ENCODE measurements at regions not wholly inside any gene's neighbourhood (a gene's known extent, or its start where the extent isn't known, plus 50 kb on each side); places are given as distances from the start of the nearest gene placed in this dataset.

- Histone ChIP-seq H3K27ac (no peak overlapping the region), H3K36me3 (no peaks in the 10 kb centered on the region), H3K4me1 (no peaks in the 10 kb centered on the region), H3K4me3 (no peak overlapping the region), H3K27me3 (no peaks in the 10 kb centered on the region), H3K9me3 (no peaks in the 10 kb centered on the region)
- no peak for TF ChIP-seq CTCF (IDR thresholded peaks at IDR 0.05)
- intact Hi-C loops (cut with DNase I), result no loop called here
- DNase-seq, result no peak
- ATAC-seq, result no peak
Observed at GRCh38 chr20:7275645-7276237, 508.3 kb downstream of the BMP2 start.

GRCh38 chr20:7285918-7286556 lies 518.6 kb downstream of the BMP2 start:
- TF ChIP-seq CTCF (IDR thresholded peaks at IDR 0.05), result peak; percentile 74 to 77
- ATAC-seq (peak; percentile 98), DNase-seq (peak in 3 of 4 donors; percentile 59 to 91 (median 82))
- H3K4me1 ChIP-seq, result no peaks in the 10 kb centered on the region
- H3K9me3 ChIP-seq, result no peaks in the 10 kb centered on the region
- no peaks in the 10 kb centered on the region for H3K36me3 ChIP-seq
- intact Hi-C loops (cut with DNase I), result no loop called here
- no peak overlapping the region for H3K27ac ChIP-seq
- H3K27me3 ChIP-seq, result peaks cover 0 to 4% of the 10 kb centered on the region in 2 donors
- no peak overlapping the region for H3K4me3 ChIP-seq

GRCh38 chr20:7291323-7291943 lies 523.9 kb downstream of the BMP2 start:
- DNase-seq (no peak), ATAC-seq (no peak)
- no peaks in the 10 kb centered on the region for H3K36me3 ChIP-seq
- H3K4me3 ChIP-seq, result no peak overlapping the region
- TF ChIP-seq CTCF (IDR thresholded peaks at IDR 0.05), result no peak
- no peaks in the 10 kb centered on the region for H3K4me1 ChIP-seq
- no peaks in the 10 kb centered on the region for H3K27me3 ChIP-seq
- no peaks in the 10 kb centered on the region for H3K9me3 ChIP-seq
- no peak overlapping the region for H3K27ac ChIP-seq
- intact Hi-C loops (cut with DNase I), result no loop called here

GRCh38 chr20:7291946-7292345 lies 524.5 kb downstream of the BMP2 start:
- ATAC-seq (no peak), DNase-seq (no peak)
- no peaks in the 10 kb centered on the region for H3K9me3 ChIP-seq
- H3K4me1 ChIP-seq, result no peaks in the 10 kb centered on the region
- intact Hi-C loops (cut with DNase I), result no loop called here
- no peak overlapping the region for H3K4me3 ChIP-seq
- no peak overlapping the region for H3K27ac ChIP-seq
- no peaks in the 10 kb centered on the region for H3K27me3 ChIP-seq
- no peak for TF ChIP-seq CTCF (IDR thresholded peaks at IDR 0.05)
- H3K36me3 ChIP-seq, result no peaks in the 10 kb centered on the region

- Histone ChIP-seq H3K4me1 (no peaks in the 10 kb centered on the region), H3K4me3 (no peak overlapping the region), H3K27ac (no peak overlapping the region), H3K27me3 (no peaks in the 10 kb centered on the region), H3K9me3 (peaks cover 0 to 4% of the 10 kb centered on the region in 2 donors), H3K36me3 (no peaks in the 10 kb centered on the region)
- TF ChIP-seq CTCF (IDR thresholded peaks at IDR 0.05), result no peak
- DNase-seq, result no peak
- no peak for ATAC-seq
- intact Hi-C loops (cut with DNase I), result no loop called here
Observed at GRCh38 chr20:7294816-7295360, 527.4 kb downstream of the BMP2 start.
